ENCODE measurements at regions not wholly inside any gene's neighbourhood (a gene's known extent, or its start where the extent isn't known, plus 50 kb on each side); places are given as distances from the start of the nearest gene placed in this dataset.

DNA sequence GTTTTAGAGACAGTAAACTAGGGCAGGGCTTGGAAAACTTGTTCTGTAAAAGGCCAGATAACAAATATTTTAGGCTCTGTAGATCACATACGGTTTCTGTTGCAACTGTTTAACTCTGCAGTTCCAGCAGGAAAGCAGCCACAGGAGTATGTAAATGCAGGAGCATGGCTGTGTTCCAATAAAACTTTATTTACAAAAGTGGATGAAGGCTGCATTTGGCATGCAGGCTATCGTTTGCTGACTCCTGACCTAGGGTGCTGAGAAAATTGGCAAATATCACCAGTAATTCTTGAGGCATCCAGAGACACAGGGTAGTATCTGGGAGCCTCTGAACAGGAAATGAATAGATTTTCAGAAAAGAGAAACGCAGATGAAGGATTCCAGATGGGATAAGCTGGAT, 274.0 kb downstream of the MAF start:
- no peak for DNase-seq

DNA sequence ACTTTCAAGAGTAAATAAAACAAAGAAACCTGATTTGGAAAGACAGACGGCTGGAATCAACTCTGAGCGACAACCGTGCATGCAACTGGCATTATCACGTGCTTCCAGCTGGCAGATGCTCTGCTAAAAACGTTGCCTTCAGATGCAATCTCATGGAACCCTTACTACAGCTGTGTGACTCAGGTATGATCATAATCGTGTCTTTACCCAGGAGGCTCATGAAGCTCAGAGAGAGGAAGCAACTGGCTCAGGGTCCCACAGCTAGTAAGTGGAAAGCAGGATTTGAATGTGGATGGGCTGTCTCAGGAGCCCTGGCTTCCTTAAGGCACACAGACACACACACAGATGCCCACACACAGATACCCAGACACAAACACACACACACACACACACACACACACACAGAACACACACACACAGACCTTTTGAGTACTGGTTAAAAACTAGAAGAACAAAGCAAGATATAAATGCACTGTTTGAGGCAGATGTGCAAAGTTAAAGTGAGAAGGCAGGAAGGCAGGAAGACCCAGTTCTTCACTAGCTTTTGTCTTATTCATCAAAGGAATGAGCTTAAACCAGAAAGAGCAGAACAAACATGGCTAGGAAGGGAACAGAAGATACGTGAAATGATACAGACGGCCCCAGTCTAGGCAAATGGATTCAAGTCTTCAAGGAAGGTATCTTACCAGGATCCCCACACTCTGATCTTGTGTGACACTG, 275.2 kb downstream of the MAF start:
- DNase-seq, result no peak

DNA sequence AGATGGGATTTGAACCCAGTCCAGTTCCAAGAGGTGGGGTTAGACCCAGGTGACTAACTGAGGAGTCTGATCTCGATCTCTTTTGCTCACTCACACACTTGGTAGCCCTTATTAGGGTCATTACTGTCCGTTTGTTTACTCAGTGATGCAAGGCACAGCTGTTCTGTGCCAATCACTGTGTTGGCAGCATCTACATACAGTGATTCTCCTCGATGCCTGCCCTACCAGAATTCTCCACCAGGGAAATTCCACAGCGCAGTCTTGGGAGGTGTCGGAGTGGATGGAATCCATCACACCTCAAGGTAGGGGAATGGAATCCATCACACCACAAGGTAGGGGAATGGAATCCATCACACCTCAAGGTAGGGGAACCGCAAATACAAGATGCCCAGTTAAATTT, 279.6 kb downstream of the MAF start:
- no peak for DNase-seq

DNA sequence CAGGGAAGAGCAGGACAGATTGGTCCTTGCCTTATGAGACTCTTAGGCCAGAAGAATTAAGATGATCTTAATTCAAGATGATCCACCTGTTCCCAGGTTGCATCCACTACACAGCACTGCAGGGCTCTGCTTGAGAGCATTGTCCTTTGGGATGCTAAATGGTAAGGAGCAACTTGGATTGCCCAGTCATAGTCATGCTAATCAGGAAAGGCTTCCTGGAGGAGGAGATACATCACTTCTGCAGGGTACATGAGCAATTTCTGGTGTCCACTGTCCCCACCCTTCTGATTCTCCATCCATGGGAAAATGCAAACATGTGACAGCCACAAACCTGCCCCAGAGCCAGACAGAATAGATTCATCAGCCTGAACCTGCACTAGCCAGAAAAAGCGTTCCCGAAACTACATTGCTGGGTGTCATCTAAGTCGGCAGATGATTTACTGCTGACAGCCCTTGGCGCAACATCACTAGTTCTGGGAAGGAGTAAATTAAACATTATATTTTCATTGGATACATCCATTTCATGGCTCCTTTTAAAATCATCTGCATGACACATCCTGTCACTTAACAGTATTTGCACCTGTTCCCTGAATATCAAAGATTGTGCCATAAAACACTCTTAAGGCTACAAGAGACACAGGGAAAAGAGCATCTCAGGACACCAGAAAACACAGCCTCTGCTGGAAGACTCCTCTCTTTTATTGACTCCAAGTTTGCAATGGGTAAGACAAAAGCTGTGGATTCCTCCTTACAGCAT, 282.2 kb downstream of the MAF start:
- DNase-seq, result no peak

DNA sequence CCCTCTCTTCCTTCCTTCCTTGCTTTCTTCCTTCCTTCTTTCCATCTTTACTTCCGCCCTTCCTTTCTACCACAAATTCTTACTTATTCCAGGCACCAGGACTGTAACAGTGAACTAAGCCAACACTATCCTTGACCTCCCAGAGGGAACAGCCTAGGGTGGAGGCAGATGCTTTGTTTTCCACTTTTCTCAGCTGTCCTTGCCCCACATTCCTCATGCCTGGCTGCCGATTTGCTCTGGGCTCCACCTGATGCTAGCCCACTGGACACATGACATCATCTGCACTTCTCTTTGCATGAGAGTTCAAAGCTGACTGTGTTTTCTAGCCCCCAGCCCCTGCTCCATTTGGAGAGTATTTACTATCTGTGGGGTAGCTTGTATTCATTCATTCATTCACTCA, 283.0 kb downstream of the MAF start:
- DNase-seq, result no peak

DNA sequence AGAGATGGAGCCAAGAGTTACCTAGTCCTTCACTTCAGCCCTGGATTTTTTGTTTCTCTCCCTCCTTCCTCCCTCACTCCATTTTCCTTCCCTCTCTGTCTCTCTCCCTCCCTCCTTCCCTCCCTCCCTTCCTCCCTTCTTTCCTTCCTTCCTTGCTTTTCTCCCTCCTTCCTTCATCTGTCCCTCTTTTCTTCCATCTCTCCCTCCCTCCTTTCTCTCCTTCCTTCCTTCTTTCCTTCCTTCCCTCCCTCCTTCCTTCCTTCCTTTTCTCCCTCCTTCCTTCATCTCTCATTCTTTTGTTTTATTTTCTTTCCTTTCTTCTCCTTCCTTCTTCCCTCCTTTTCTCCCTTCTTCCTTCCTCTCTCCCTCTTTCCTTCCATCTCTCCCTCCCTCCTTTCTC, 283.5 kb downstream of the MAF start:
- no peak for DNase-seq

DNA sequence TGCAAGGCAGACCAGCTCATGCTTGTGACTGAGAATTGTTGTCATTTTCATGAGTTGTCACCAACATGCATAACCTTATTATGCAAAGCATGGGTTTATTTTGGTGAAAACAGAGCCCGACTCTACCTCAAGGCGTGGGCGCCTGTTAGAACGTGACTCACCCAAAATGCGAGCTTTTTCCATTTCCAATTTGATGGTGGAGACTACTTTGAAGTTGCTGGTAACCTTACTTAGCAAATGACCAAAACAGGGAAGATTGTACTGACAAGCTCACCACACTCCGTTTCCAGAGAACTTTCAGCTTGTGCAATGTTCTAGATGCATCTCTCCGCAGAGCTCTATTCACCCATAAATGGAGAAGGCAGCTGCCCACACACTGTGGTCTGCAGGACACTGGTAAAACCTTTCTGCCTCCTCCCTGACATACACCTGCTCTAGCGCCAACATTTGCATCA, 284.5 kb downstream of the MAF start:
- DNase-seq, result no peak

DNA sequence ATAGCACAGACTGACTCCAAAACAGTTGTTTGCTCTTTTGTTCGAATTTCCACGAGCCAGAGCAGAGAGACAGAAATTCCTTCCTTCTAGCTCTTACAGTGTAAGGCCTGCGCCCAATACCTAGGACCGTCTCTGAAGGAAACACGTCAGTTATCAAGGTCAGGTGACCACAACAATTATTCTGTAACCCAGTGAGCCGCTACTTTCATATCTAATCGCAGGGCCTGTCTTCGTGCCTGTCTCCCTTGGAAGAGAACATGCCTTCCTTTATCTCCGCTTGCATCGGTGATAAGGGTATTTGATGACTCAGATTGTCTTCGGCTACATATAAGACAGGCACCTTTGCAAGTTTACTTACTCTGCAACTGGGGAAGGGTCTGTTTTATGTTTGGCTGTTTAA, 288.0 kb downstream of the MAF start:
- DNase-seq, result no peak

DNA sequence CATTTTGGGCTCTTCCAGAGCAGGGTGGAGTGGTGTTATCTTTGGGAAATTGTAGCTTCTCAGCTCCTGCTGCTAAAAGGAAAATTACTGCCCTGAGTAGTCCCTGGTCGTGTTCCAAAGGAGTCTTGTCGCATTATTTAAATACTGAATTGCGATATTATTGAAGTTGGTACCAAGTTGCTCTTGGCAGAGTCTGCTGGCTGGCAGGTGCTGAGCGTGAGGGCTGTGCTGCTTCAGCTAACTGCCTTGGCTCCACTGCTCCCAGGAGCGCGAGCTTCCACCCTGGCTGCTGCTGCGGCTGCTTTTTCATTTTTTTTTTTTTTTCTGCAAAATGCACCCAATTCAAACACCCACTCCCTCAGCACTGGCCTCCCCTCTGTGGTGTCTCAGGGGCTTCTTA, 289.8 kb downstream of the MAF start:
- no peak for DNase-seq

DNA sequence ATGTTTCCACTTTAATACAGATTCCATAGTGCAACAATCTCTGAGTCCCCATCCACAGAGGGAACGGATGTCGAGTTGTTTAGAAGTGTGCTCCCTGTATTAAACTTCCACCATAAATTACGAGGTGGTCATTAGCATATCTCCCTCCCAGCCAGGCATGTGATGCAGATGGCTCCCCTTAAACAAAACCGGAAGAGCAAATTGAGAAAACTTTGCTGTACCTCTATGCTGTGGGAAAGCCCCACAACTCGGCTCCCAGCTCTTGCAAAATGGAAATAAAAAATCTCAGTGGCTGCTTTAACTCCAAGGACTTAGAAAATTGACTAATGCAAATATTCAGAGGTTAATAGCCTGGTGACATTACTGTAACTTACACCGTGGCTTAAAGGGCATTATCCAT, 290.9 kb downstream of the MAF start:
- DNase-seq, result no peak

DNA sequence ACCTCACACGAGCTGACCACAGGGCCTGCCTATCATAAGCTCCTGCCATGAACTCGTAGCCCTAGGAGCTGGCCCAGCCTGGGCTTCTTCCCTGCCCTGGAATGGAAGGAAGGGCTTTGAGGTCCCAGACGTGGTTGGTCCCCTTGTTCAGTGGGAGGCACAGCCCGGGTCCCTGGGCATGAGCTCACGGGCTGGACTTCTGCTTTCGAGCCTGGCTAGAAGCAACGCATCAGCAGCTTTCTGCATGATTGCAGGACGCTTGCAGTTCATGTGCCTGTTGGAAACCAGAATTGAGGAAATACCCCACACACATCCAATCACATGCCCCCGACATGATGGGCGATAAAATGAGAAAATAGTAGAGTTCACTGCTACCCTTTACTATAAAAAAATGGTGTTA, 293.3 kb downstream of the MAF start:
- no peak for DNase-seq

DNA sequence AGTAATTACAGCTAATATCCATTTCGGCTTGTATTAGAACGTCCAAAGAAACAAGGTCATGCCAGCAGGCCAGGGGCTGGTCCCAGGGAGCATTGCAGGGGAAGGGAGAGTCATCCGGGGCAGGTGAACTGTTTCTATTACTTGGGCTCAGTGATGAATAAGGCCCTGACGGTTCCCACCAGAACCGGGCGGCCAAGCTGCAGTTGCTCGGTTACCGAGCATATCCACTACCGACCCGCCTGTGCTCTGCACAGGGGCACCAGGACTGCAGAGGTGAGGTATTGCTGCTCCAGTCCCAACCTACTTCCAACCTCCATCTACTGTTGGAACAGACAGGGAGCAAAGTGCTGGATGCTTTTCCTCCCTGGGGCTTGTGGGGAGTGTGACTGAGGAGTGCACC, 295.5 kb downstream of the MAF start:
- DNase-seq, result no peak

DNA sequence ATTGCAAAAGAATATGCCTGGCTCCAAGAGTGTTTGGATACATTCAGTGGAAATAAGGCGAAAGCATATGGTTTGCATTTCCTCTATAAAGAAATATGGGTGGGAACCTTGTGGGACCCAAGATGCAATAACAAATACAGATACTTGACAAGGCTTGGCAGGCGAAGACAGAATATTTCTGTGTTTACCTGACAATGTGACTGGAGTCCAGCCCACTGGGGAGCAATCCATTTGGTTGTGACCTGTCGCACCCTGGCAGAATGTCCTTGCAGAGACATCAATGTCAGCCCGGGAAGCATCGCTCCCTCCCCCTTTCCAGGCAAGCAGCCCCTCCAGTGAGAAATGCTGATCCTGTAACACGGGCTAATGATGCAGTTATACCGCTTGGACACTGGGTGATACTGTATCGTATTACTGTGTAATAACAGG, 296.6 kb downstream of the MAF start:
- no peak for DNase-seq

DNA sequence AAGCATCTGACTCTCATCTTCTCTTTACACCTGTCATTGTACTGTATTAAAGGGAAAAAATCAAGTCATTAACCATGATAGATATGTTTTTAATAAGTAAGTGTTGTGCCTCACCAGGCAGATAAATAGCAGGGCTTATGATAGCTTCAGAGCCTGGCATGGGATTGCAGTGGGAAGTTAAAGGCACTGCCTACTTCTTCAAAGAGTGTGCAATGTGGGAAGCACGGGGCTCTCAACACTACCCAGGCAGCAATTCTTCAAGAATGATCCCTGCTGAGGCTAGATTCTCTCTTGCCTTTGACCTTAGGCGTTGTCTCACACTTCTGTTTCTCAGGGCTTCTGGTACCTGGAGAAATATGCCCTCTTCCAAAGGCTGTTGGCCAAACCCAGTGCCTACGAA, 297.3 kb downstream of the MAF start:
- no peak for DNase-seq

DNA sequence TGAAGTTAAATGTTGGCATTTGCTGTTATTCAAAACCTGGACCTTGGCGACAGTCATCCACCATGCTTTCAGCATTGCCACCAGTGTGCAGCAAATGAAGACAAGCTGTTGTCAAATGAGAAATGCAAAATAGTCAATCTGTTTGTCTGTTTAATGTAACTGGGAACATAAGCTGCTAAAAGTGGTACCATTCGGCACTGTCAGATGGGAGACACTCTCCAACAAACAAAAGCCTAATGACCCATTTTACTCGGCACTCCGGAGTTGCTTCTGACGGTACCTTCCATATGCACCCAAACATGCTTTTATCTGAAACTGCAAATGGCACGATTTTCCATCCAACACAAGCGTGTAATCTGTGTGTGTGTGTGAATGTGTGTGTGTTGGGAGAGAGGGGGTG, 297.8 kb downstream of the MAF start:
- DNase-seq, result no peak

DNA sequence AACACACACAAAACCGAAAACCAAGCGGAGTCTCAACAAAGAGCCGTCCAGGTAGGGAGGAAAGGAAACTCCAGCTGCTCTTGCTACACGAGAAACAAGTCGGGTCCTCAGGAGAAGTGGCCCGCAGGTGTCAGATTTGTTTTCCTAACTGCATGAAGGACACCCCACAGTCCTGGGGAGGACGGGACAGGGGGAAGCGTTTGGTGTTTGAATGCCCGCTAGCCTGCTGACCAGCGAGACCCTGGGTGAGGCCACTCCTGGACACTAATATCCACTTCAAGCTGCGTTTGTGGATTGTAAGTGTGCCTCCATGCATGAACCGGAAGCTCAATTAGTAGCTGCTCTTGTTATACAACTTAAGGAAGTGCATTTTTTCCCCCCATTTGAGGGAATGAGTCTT, 299.5 kb downstream of the MAF start:
- no peak for DNase-seq

DNA sequence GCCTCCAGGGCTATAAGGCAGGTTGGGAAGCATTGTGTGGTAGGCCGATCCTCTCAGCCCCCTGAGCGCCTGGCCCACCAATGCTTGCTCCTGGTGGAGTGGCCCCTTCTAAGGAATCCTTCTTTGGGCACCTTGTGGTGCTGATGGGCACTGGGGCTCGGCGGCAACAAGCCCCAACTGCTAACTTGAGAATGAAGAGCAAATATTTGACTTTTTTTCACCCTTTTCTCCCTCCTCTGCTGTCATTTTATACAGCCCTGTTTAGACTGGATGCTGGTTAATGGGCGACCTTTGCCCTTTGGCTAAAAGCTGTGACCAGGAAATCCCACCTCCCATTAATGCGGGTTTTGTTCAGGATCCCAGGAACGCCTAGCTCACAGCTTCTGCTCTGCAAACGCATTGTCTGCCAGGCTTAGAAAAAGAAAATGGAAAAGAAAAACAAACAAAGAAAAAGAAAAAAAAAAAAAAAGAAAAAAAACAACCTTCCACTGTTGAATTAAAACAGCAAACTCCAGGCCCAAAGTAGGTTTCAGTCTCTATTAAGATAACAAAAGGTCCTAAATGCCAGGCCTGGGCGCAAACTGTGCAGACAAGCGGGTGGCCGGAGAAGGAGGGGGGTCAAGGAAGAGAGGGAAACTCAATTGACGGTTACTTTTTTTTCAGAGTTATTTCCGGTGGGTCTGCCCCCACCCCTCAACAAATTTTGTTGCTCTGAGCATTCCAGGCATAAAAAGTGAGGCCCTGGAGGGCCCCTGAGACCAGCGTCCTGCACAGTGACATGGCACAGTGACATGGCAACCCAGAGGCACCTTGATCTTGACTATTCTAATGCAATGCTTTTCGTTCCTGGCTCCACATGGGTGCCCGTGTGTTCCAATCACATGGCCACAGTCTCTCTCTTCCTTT, 301.4 kb downstream of the MAF start:
- DNase-seq, result no peak

DNA sequence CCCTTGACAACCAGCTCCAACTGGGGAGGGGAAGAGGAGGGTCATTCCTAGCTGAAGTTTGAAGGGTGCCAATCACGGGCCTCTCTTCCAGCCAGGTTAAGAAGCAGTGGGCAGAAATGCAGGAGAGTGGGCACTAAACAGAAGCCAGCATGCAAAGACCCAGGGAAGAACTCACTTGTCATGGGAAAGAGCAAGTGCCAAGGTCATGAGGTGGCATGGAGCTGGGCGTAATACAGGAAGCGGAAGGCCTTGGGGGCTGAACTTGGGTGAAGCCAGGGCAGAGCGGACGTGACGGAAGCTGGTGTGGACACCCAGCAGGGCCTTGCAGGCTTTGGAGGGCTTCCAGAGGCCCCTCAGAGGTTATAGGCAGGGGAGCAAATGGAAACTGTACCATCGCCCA, 302.1 kb downstream of the MAF start:
- no peak for DNase-seq

DNA sequence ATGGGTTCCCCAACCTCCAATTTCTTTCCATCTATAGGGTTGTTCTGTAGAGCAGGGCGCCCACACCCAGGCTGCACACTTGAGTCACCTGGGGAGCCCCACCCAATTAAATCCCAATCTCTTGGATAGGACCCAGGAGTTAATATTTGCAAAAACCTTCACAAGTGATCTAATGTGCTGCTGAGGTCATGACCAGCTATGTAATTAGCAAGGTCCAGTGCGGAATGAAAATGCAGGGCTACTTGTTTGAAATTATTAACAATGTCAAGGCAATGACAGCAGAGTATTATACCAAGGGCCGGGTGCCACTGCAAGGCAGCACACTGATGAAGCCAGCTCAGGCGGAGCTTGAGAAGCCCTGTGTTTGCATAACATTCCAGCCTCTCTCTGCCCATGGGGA, 302.7 kb downstream of the MAF start:
- no peak for DNase-seq

DNA sequence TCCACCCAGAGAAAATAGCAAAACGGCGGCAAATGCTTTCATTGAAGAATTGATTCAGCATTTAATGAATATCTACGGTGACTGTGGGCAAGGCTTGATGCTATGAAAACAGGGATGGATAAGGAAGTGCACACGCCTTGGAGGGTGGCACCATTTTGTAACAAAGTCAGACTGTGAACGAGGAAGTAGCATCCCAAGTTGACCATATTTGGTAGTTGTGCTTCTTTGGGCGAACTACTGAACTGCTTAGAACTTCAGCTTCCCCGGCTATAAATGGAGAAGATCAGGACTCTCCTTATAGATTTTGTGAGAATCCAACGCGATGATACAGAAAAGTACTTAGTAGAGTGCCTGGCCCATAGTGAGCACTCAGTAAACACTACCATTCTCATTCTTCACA, 303.2 kb downstream of the MAF start:
- DNase-seq, result no peak

DNA sequence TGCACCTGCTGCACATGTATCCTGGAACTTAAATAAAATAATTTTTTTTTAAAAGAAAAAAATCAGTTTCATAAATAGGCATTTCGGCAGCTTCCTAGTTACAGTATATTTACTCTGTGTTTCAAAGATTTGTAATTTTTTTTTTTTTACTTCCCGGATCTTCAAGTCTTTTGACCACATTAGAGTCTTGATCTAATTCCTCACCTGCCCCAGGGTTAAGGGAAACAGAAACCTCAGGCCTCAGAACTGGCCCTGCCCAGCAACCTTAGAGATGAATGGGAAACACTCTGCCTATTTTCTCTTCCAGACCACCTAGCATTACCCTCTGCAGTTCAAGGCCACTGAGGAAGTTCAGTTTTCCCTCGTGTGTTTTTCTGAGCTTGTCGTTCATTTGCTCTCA, 304.0 kb downstream of the MAF start:
- no peak for DNase-seq

DNA sequence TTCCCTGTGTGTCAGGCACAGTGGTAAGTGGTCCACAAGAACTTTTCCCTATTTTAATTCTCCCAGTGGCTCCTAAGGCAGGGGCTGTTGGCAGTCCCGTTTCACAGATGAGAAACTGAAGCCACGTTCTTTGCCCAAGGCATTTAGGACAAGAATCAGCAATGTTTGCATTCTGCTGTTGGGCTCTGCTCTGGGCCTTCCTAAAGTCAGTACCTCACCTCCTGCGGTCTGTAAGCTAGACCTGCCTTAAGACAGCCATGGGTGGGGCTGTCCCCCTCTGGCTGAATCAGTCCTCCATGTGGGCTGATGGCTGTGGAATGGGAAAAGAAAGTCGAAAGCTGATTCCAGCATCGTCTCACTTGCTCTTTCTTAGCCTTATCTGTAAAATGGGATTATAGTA, 304.8 kb downstream of the MAF start:
- DNase-seq, result no peak

DNA sequence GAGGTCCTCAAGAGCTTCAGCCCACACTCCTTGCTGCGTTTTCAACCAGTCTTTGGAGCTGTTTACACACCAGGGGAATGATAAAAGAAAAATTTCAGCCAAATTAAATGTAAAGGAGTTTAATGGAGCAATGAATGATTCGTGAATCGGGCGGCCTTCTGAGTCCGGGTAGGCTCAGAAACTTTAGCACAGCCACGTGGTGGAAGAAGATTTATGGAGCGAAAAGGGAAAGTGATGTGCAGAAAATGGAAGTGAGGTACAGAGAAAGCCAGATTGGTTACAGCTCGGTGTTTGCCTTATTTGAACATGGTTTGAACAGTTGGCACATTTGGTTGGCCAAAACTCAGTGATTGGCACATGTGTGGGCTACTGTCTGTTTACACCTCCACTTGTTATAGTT, 305.4 kb downstream of the MAF start:
- DNase-seq, result no peak

DNA sequence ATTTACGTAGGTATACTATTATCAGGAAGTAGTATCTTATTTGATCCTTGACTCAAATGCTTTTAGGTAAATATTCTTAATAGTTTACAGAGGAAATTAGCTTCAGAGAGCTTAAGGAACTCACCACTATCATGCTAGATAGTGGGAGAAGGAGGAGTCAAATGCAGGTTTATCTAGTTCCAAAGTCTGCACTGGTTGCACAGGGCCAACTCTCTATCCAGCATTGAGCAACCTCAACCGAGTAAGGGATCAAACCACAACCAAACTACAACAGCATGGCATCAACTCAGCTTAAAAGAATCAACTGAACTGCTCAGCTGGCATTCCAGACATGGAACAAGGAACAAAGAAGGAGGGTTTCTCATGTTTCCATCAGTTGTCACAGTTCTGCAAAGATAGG, 306.0 kb downstream of the MAF start:
- no peak for DNase-seq

All from fibroblast of skin of right quadriceps (primary cell).